SU-DHL-6 (cell line): ENCODE measurements at regions not wholly inside any gene's neighbourhood (a gene's known extent, or its start where the extent isn't known, plus 50 kb on each side); places are given as distances from the start of the nearest gene placed in this dataset.

ENCODE experiments used
- H2AFZ ChIP-seq: fragments of 200-600 bp; sonication (generic); 2 replicates; pipeline ENCODE4 v1.6.1; 2014; ENCODE audit warnings: low read depth, mild to moderate bottlenecking, moderate library complexity, mixed read lengths, antibody characterized with exemption, low read length; ENCODE audit not compliant: severe bottlenecking
- H3F3A ChIP-seq: fragments of 200-600 bp; shearing (Covaris generic); 2 replicates; pipeline ENCODE4 v1.6.0; 2016; ENCODE audit warnings: antibody characterized with exemption, mild to moderate bottlenecking; ENCODE audit not compliant: insufficient read depth
- H3K27ac ChIP-seq: fragments of 200-600 bp; sonication (generic); 2 replicates; pipeline ENCODE4 v1.5.1; 2016; ENCODE audit warnings: low read depth, mild to moderate bottlenecking, low read length, moderate library complexity, mixed read lengths
- H3K27me3 ChIP-seq: fragments of 200-600 bp; sonication (generic), shearing (Covaris generic); 2 replicates; pipeline ENCODE4 v1.6.0; 2014; ENCODE audit warnings: mild to moderate bottlenecking, low read length
- H3K36me3 ChIP-seq: fragments of 200-600 bp; sonication (generic); 2 replicates; pipeline ENCODE4 v1.6.1; 2014; ENCODE audit warnings: mild to moderate bottlenecking, low read length, mixed read lengths
- H3K4me2 ChIP-seq: fragments of 300-600, 200-600 bp; shearing (Covaris generic), sonication (generic); 2 replicates; pipeline ENCODE4 v1.6.0; 2014; ENCODE audit warnings: low read length, low read depth, mild to moderate bottlenecking; ENCODE audit not compliant: poor library complexity, severe bottlenecking
- H3K4me3 ChIP-seq: fragments of 200-600 bp; sonication (generic); 2 replicates; pipeline ENCODE4 v1.5.1; 2014; ENCODE audit warnings: antibody characterized with exemption, low read length, mild to moderate bottlenecking, mixed read lengths; ENCODE audit not compliant: insufficient read depth, poor library complexity, severe bottlenecking
- H3K79me2 ChIP-seq: fragments of 200-600 bp; sonication (generic); 2 replicates; pipeline ENCODE4 v1.6.1; 2014; ENCODE audit warnings: mild to moderate bottlenecking, low read length, moderate library complexity; ENCODE audit not compliant: insufficient read depth
- H3K9ac ChIP-seq: fragments of 200-600 bp; sonication (generic); 2 replicates; pipeline ENCODE4 v1.7.0; 2014; ENCODE audit warnings: mild to moderate bottlenecking, low read length
- H3K9me2 ChIP-seq: fragments of 200-600 bp; sonication (generic); replicated peaks from 2 replicates; pipeline ENCODE4 v1.6.1; 2014; ENCODE audit warnings: low read length; ENCODE audit not compliant: insufficient read depth
- H3K9me3 ChIP-seq: fragments of 200-600 bp; sonication (generic); 2 replicates; pipeline ENCODE4 v1.6.1; 2014; ENCODE audit warnings: low read length, mixed read lengths; ENCODE audit not compliant: insufficient read depth
- H4K20me1 ChIP-seq: fragments of 200-600 bp; sonication (generic); 2 replicates; pipeline ENCODE4 v1.6.1; 2014; ENCODE audit warnings: low read depth, mild to moderate bottlenecking, antibody characterized with exemption, low read length, moderate library complexity, mixed read lengths
- CTCF ChIP-seq: fragments of 200-600 bp; sonication (generic); IDR thresholded peaks from one replicate; pipeline ENCODE4 v1.5.1; 2017; ENCODE audit warnings: antibody characterized with exemption, mild to moderate bottlenecking, low read length, moderate library complexity; ENCODE audit not compliant: insufficient read depth, poor library complexity, severe bottlenecking
- EZH2phosphoT487 ChIP-seq: fragments of 200-600 bp; sonication (generic), shearing (Covaris generic); conservative IDR thresholded peaks from 2 replicates; pipeline ENCODE4 v1.6.1; 2018; ENCODE audit warnings: mild to moderate bottlenecking, antibody characterized with exemption, low read length, moderate library complexity, mixed read lengths

- TF ChIP-seq CTCF (peak; percentile 18), EZH2phosphoT487 (no peak)
- no peak overlapping the region for H3K4me2 ChIP-seq
These were observed 130.7 kb upstream of the GPRIN3 start for GRCh38 chr4:89438102-89438831.

GRCh38 chr4:89434364-89434988, 126.9 kb upstream of the GPRIN3 start:
- no peaks in the 10 kb centered on the region for H3K36me3 ChIP-seq
- no peak overlapping the region for H2AFZ ChIP-seq
- no peaks in the 10 kb centered on the region for H4K20me1 ChIP-seq
- H3F3A ChIP-seq: no peaks in the 10 kb centered on the region
- H3K4me2 ChIP-seq: no peak overlapping the region
- no peak for TF ChIP-seq EZH2phosphoT487
- TF ChIP-seq CTCF: no peak
- H3K4me3 ChIP-seq: no peak overlapping the region
- H3K9me2 ChIP-seq: no peaks in the 10 kb centered on the region
- no peak overlapping the region for H3K27ac ChIP-seq
- no peaks in the 10 kb centered on the region for H3K9me3 ChIP-seq
- H3K9ac ChIP-seq: no peak overlapping the region
- H3K27me3 ChIP-seq: no peaks in the 10 kb centered on the region
- H3K79me2 ChIP-seq: no peaks in the 10 kb centered on the region

More at GRCh38 chr4:89438102-89438831, 130.7 kb upstream of the GPRIN3 start:
- Histone ChIP-seq H3K27me3 (no peaks in the 10 kb centered on the region), H2AFZ (peak overlapping the region; percentile 0), H3K27ac (no peak overlapping the region), H4K20me1 (no peaks in the 10 kb centered on the region), H3K79me2 (no peaks in the 10 kb centered on the region), H3K9me3 (no peaks in the 10 kb centered on the region), H3K4me3 (no peak overlapping the region), H3K9me2 (no peaks in the 10 kb centered on the region), H3K36me3 (no peaks in the 10 kb centered on the region), H3F3A (no peaks in the 10 kb centered on the region), H3K9ac (no peak overlapping the region)

- Histone ChIP-seq H3K36me3 (no peaks in the 10 kb centered on the region), H3K9me2 (no peaks in the 10 kb centered on the region), H3K9ac (no peak overlapping the region), H3K27me3 (no peaks in the 10 kb centered on the region), H3K79me2 (no peaks in the 10 kb centered on the region), H2AFZ (no peak overlapping the region), H4K20me1 (no peaks in the 10 kb centered on the region), H3F3A (no peaks in the 10 kb centered on the region), H3K4me2 (no peak overlapping the region), H3K4me3 (no peak overlapping the region), H3K27ac (no peak overlapping the region), H3K9me3 (no peaks in the 10 kb centered on the region)
- TF ChIP-seq EZH2phosphoT487: no peak
- TF ChIP-seq CTCF: no peak
These were observed 120.2 kb upstream of the GPRIN3 start for GRCh38 chr4:89427782-89428181.
